HCT116 (cell line): ENCODE measurements at regions not wholly inside any gene's neighbourhood (a gene's known extent, or its start where the extent isn't known, plus 50 kb on each side); places are given as distances from the start of the nearest gene placed in this dataset.

Experiments
- ATAC-seq: fragments of 200-7000 bp; cut with Tn5 transposase; 2 replicates; pipeline ENCODE4 v1.9.1; 2020; ENCODE audit warnings: mild to moderate bottlenecking, moderate library complexity
- BruUV-seq: library from RNA; stranded (reverse); fragments of 400-500 nt; replicated peaks from 2 replicates; lab custom pipeline; 2021; lab: Mats Ljungman, UMichigan
- CTCF ChIA-PET: fragments of 300-600 bp; sonication (Branson Sonifier 250); formaldehyde crosslinking; loops from one replicate; lab custom pipeline; 2021; ENCODE audit warnings: antibody characterized with exemption; lab: Charles Lee
- POLR2A ChIA-PET: fragments of 300-600, 350-600 bp; sonication (Branson Sonifier 250); formaldehyde crosslinking; loops from one replicate; lab custom pipeline; 2021; ENCODE audit warnings: antibody characterized with exemption; lab: Charles Lee
- RAD21 ChIA-PET, 2 experiments: fragments of 300-600 bp; sonication (Branson Sonifier 250); formaldehyde crosslinking; loops; one replicate each; lab custom pipeline; 2023; ENCODE audit warnings: low total read pairs in 2 of 2; ENCODE audit not compliant: uncharacterized antibody in 2 of 2, unreplicated experiment in 2 of 2, low non-redundant PET in 1 of 2; lab: Charles Lee
- DNase-seq: peaks from one replicate; pipeline ENCODE4 v3.0.0-alpha.2; 2010; ENCODE audit warnings: low read depth, low spot score
- H2AFZ ChIP-seq: fragments of 200-600 bp; shearing (Covaris generic), sonication (generic); 2 replicates; pipeline ENCODE4 v1.6.1; 2017; ENCODE audit warnings: low read depth, mixed run types, mixed read lengths, antibody characterized with exemption, low read length; ENCODE audit not compliant: poor library complexity, severe bottlenecking
- H3K27ac ChIP-seq: 2 replicates; pipeline ENCODE4 v1.5.1; 2012; ENCODE audit warnings: low read depth, low read length
- H3K27me3 ChIP-seq: fragments of 200-600 bp; sonication (generic); 2 replicates; pipeline ENCODE4 v1.6.1; 2016; ENCODE audit warnings: mixed run types, low read length, mixed read lengths; ENCODE audit not compliant: insufficient read depth
- H3K36me3 ChIP-seq, 2 experiments: fragments of 200-500 bp in 1 of 2; fragments of 200-600 bp in 1 of 2; sonication (Bioruptor generic) in 1 of 2; sonication (generic) in 1 of 2; 2 replicates each; pipeline versions ENCODE4 v1.5.1 to v1.6.1; 2014 to 2016; ENCODE audit warnings: low read length in 2 of 2, inconsistent platforms in 1 of 2, mixed read lengths in 1 of 2, mixed run types in 1 of 2; ENCODE audit not compliant: insufficient read depth in 2 of 2, control insufficient read depth in 1 of 2
- H3K4me1 ChIP-seq, 2 experiments: fragments of 200-600 bp in 1 of 2; sonication (generic) in 1 of 2; 2 replicates each; pipeline versions ENCODE4 v1.5.1 to v1.6.1; 2012 to 2017; ENCODE audit warnings: low read length in 2 of 2, inconsistent platforms in 1 of 2, mild to moderate bottlenecking in 1 of 2, mixed read lengths in 1 of 2, mixed run types in 1 of 2, moderate library complexity in 1 of 2; ENCODE audit not compliant: insufficient read depth in 2 of 2, control insufficient read depth in 1 of 2
- H3K4me2 ChIP-seq: fragments of 200-600 bp; sonication (generic); 2 replicates; pipeline ENCODE4 v1.6.1; 2017; ENCODE audit warnings: mixed run types, low read length, mixed read lengths
- H3K4me3 ChIP-seq, 2 experiments: fragments of 200-600 bp in 1 of 2; sonication (generic) in 1 of 2; replicated peaks in 1 of 2; 2 replicates each; pipeline ENCODE4 v1.5.1; 2011 to 2016; ENCODE audit warnings: low read length in 2 of 2, control low read depth in 1 of 2, low read depth in 1 of 2, mild to moderate bottlenecking in 1 of 2, mixed read lengths in 1 of 2, mixed run types in 1 of 2
- H3K79me2 ChIP-seq: fragments of 200-600 bp; sonication (generic); 2 replicates; pipeline ENCODE4 v1.6.1; 2017; ENCODE audit warnings: mild to moderate bottlenecking, mixed run types, low read length, moderate library complexity, mixed read lengths; ENCODE audit not compliant: insufficient read depth
- H3K9ac ChIP-seq: fragments of 200-600 bp; sonication (generic); 2 replicates; pipeline ENCODE4 v1.6.1; 2016; ENCODE audit warnings: low read length, mixed read lengths
- H3K9me2 ChIP-seq: fragments of 200-600 bp; sonication (generic), shearing (Covaris generic); 2 replicates; pipeline ENCODE4 v1.6.1; 2017; ENCODE audit warnings: mixed run types, mild to moderate bottlenecking, moderate library complexity; ENCODE audit not compliant: insufficient read depth
- H3K9me3 ChIP-seq, 2 experiments: fragments of 200-500 bp in 1 of 2; fragments of 200-600 bp in 1 of 2; sonication (Bioruptor generic) in 1 of 2; sonication (generic) in 1 of 2; 2 replicates each; pipeline ENCODE4 v1.6.1; 2014 to 2017; ENCODE audit warnings: low read length in 2 of 2, mixed read lengths in 2 of 2, inconsistent platforms in 1 of 2, low read depth in 1 of 2, mild to moderate bottlenecking in 1 of 2, mixed run types in 1 of 2, moderate library complexity in 1 of 2; ENCODE audit not compliant: control insufficient read depth in 1 of 2, insufficient read depth in 1 of 2
- H4K20me1 ChIP-seq: fragments of 200-600 bp; sonication (generic), shearing (Covaris generic); 2 replicates; pipeline ENCODE4 v1.6.1; 2017; ENCODE audit warnings: mixed run types, mild to moderate bottlenecking, moderate library complexity; ENCODE audit not compliant: insufficient read depth
- CBX3 ChIP-seq: IDR thresholded peaks from 2 replicates; pipeline ENCODE4 v1.6.1; 2012; ENCODE audit warnings: low read depth
- CEBPB ChIP-seq: IDR thresholded peaks from 2 replicates; pipeline ENCODE4 v1.6.1; 2012; ENCODE audit warnings: low read depth
- ELF1 ChIP-seq: IDR thresholded peaks from 2 replicates; pipeline ENCODE4 v1.6.1; 2012; ENCODE audit warnings: low read depth, borderline replicate concordance
- EZH2 ChIP-seq: fragments of 200-600 bp; sonication (generic); IDR thresholded peaks from 2 replicates; pipeline ENCODE4 v1.6.1; 2017; ENCODE audit warnings: antibody characterized with exemption, mixed run types
- EZH2phosphoT487 ChIP-seq: fragments of 200-600 bp; IDR thresholded peaks from 2 replicates; pipeline ENCODE4 v1.6.1; 2018; ENCODE audit warnings: antibody characterized with exemption, borderline replicate concordance
- MAX ChIP-seq: IDR thresholded peaks from 2 replicates; pipeline ENCODE4 v1.6.1; 2012
- POLR2AphosphoS5 ChIP-seq: IDR thresholded peaks from 2 replicates; pipeline ENCODE4 v1.6.1; 2011; ENCODE audit warnings: mild to moderate bottlenecking, low read depth, low read length, moderate library complexity
- SIN3A ChIP-seq: IDR thresholded peaks from 2 replicates; pipeline ENCODE4 v1.6.1; 2012; ENCODE audit warnings: low read depth
- SRF ChIP-seq: IDR thresholded peaks from 2 replicates; pipeline ENCODE4 v1.6.1; 2012; ENCODE audit warnings: low read depth
- TCF7L2 ChIP-seq: IDR thresholded peaks from 2 replicates; pipeline ENCODE4 v1.7.0; 2011; ENCODE audit warnings: borderline replicate concordance, inconsistent platforms; ENCODE audit not compliant: insufficient read depth, insufficient read length; ENCODE audit errors: extremely low read depth
- intact Hi-C: fragments of 100-400 bp; cut with micrococcal nuclease; formaldehyde crosslinking; loops from 2 replicates; pipeline ENCODE4 v1.10.0; 2022
- TF ChIP-seq, protein P1 (sequence below): IDR thresholded peaks from 2 replicates; pipeline ENCODE4 v1.6.1; 2011; ENCODE audit warnings: mild to moderate bottlenecking, low read length, moderate library complexity; ENCODE audit not compliant: insufficient replicate concordance; ENCODE audit errors: extremely low read depth
- TF ChIP-seq, protein P2 (sequence below), 3 experiments: fragments of 200-600 bp in 1 of 3; sonication (generic) in 1 of 3; IDR thresholded peaks in 2 of 3; conservative IDR thresholded peaks in 1 of 3; 2 replicates each; pipeline ENCODE4 v1.5.1; 2012 to 2017; ENCODE audit warnings: low read depth in 2 of 3, low read length in 2 of 3, antibody characterized with exemption in 1 of 3, borderline replicate concordance in 1 of 3, control low read depth in 1 of 3, mild to moderate bottlenecking in 1 of 3, mixed read lengths in 1 of 3, mixed run types in 1 of 3, moderate library complexity in 1 of 3; ENCODE audit not compliant: insufficient read depth in 1 of 3

DNA sequence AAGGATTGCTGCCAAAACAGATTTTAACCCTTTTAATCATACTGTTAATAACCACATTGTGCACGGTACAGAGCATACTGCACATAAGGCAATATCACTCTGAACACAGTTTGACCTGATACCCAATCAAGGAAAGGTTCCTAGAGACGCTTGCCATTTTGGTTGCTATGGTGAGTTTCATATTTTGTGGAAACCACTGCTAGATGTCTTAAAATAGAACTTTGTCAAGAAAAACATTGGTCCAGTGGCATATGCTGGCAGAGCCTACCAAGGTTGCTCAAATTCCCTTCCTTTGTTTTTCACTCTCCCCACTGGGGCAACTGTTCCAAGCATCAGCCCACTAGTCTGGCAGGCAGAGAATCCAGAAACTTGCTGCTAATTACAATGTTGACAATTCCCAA lies 114.8 kb upstream of the DPYD start:
- H3K27ac ChIP-seq: no peak overlapping the region
- BruUV-seq: no TSS peak

GRCh38 chr1:98034505-98034904 lies 113.7 kb upstream of the DPYD start:
- Histone ChIP-seq H2AFZ (no peak overlapping the region), H3K9me3 (no peaks in the 10 kb centered on the region), H3K4me2 (no peak overlapping the region), H3K9me2 (no peaks in the 10 kb centered on the region), H3K79me2 (no peaks in the 10 kb centered on the region), H3K9ac (no peak overlapping the region), H3K4me3 (no peak overlapping the region), H3K27me3 (no peaks in the 10 kb centered on the region), H3K4me1 (no peaks in the 10 kb centered on the region), H4K20me1 (no peaks in the 10 kb centered on the region), H3K27ac (no peak overlapping the region), H3K36me3 (no peaks in the 10 kb centered on the region)
- intact Hi-C loops: no loop called here
- ATAC-seq (no peak), DNase-seq (no peak)
- CTCF ChIA-PET: no interaction called here
- RAD21 ChIA-PET: no interaction called here
- POLR2A ChIA-PET: no interaction called here
- no TSS peak for BruUV-seq
- TF ChIP-seq, protein P1, sequence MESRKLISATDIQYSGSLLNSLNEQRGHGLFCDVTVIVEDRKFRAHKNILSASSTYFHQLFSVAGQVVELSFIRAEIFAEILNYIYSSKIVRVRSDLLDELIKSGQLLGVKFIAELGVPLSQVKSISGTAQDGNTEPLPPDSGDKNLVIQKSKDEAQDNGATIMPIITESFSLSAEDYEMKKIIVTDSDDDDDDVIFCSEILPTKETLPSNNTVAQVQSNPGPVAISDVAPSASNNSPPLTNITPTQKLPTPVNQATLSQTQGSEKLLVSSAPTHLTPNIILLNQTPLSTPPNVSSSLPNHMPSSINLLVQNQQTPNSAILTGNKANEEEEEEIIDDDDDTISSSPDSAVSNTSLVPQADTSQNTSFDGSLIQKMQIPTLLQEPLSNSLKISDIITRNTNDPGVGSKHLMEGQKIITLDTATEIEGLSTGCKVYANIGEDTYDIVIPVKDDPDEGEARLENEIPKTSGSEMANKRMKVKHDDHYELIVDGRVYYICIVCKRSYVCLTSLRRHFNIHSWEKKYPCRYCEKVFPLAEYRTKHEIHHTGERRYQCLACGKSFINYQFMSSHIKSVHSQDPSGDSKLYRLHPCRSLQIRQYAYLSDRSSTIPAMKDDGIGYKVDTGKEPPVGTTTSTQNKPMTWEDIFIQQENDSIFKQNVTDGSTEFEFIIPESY: no peak
- TF ChIP-seq ELF1 (no peak), CBX3 (no peak), POLR2AphosphoS5 (no peak), CEBPB (no peak), EZH2 (no peak)
- TF ChIP-seq, protein P2, sequence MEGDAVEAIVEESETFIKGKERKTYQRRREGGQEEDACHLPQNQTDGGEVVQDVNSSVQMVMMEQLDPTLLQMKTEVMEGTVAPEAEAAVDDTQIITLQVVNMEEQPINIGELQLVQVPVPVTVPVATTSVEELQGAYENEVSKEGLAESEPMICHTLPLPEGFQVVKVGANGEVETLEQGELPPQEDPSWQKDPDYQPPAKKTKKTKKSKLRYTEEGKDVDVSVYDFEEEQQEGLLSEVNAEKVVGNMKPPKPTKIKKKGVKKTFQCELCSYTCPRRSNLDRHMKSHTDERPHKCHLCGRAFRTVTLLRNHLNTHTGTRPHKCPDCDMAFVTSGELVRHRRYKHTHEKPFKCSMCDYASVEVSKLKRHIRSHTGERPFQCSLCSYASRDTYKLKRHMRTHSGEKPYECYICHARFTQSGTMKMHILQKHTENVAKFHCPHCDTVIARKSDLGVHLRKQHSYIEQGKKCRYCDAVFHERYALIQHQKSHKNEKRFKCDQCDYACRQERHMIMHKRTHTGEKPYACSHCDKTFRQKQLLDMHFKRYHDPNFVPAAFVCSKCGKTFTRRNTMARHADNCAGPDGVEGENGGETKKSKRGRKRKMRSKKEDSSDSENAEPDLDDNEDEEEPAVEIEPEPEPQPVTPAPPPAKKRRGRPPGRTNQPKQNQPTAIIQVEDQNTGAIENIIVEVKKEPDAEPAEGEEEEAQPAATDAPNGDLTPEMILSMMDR (IDR thresholded peaks at IDR 0.05 in 2 of 3, conservative IDR thresholded peaks at IDR 0.05 in 1 of 3; ENCODE audit: borderline replicate concordance in 1 of 3, insufficient read depth in 1 of 3, low read depth in 2 of 3, low read length in 2 of 3): no peak

More for the DNA sequence above, 114.8 kb upstream of the DPYD start:
- no peak overlapping the region for H2AFZ ChIP-seq
- no peaks in the 10 kb centered on the region for H3K36me3 ChIP-seq
- no peak for ATAC-seq
- ChIA-PET CTCF (no interaction called here), POLR2A (no interaction called here), RAD21 (no interaction called here)
- H3K4me1 ChIP-seq: no peaks in the 10 kb centered on the region
- H3K79me2 ChIP-seq: no peaks in the 10 kb centered on the region
- intact Hi-C loops: no loop called here
- H3K9me3 ChIP-seq: no peaks in the 10 kb centered on the region
- TF ChIP-seq, protein P2 (IDR thresholded peaks at IDR 0.05 in 2 of 3, conservative IDR thresholded peaks at IDR 0.05 in 1 of 3; ENCODE audit: borderline replicate concordance in 1 of 3, insufficient read depth in 1 of 3, low read depth in 2 of 3, low read length in 2 of 3): no peak
- no peak for TF ChIP-seq ELF1
- TF ChIP-seq SRF: no peak
- TF ChIP-seq SIN3A: no peak
- no peak for TF ChIP-seq TCF7L2
- TF ChIP-seq MAX: no peak
- no peak for TF ChIP-seq EZH2phosphoT487
- TF ChIP-seq CEBPB: no peak
- H3K9me2 ChIP-seq: no peaks in the 10 kb centered on the region
- no peak overlapping the region for H3K4me2 ChIP-seq
- no peak overlapping the region for H3K9ac ChIP-seq
- H4K20me1 ChIP-seq: no peaks in the 10 kb centered on the region
- H3K4me3 ChIP-seq: no peak overlapping the region
- no peak for DNase-seq
- H3K27me3 ChIP-seq: no peaks in the 10 kb centered on the region
